T-helper 9 cell (primary cell): ENCODE measurements at regions not wholly inside any gene's neighbourhood (a gene's known extent, or its start where the extent isn't known, plus 50 kb on each side); places are given as distances from the start of the nearest gene placed in this dataset.

Source experiments
- DNase-seq: peaks from one replicate; pipeline ENCODE4 v3.0.0-alpha.2; 2020

- no peak for DNase-seq
These were observed 64.8 kb downstream of the CDCA7 start for GRCh38 chr2:173419506-173419905.

- no peak for DNase-seq
These were observed 70.2 kb downstream of the CDCA7 start for GRCh38 chr2:173424886-173425285.

- DNase-seq = no peak
These were observed 73.4 kb downstream of the CDCA7 start for GRCh38 chr2:173427887-173428668.

GRCh38 chr2:173431191-173431590, 76.5 kb downstream of the CDCA7 start:
- DNase-seq = no peak

GRCh38 chr2:173432049-173432754, 77.5 kb downstream of the CDCA7 start:
- no peak for DNase-seq

GRCh38 chr2:173434762-173435569, 80.3 kb downstream of the CDCA7 start:
- no peak for DNase-seq

GRCh38 chr2:173435574-173435973, 80.9 kb downstream of the CDCA7 start:
- DNase-seq = no peak

GRCh38 chr2:173436088-173436487, 81.4 kb downstream of the CDCA7 start:
- no peak for DNase-seq

GRCh38 chr2:173441222-173441621, 86.5 kb downstream of the CDCA7 start:
- DNase-seq = no peak

- no peak for DNase-seq
These were observed 87.9 kb downstream of the CDCA7 start for GRCh38 chr2:173442542-173442941.

GRCh38 chr2:173446722-173447121, 92.0 kb downstream of the CDCA7 start:
- no peak for DNase-seq

- DNase-seq = peak; percentile 45
These were observed 94.3 kb downstream of the CDCA7 start for GRCh38 chr2:173448938-173449471.

- DNase-seq = no peak
These were observed 96.4 kb downstream of the CDCA7 start for GRCh38 chr2:173451118-173451517.

- DNase-seq = no peak
These were observed 97.3 kb downstream of the CDCA7 start for GRCh38 chr2:173451941-173452340.

GRCh38 chr2:173452416-173452815, 97.7 kb downstream of the CDCA7 start:
- no peak for DNase-seq

GRCh38 chr2:173456960-173457359, 102.3 kb downstream of the CDCA7 start:
- no peak for DNase-seq

- DNase-seq = no peak
These were observed 102.7 kb downstream of the CDCA7 start for GRCh38 chr2:173457366-173457765.

- DNase-seq = no peak
These were observed 104.5 kb downstream of the CDCA7 start for GRCh38 chr2:173458991-173459780.

GRCh38 chr2:173462892-173463840, 108.5 kb downstream of the CDCA7 start:
- no peak for DNase-seq

- no peak for DNase-seq
These were observed 109.2 kb downstream of the CDCA7 start for GRCh38 chr2:173463846-173464245.

- DNase-seq = no peak
These were observed 113.1 kb downstream of the CDCA7 start for GRCh38 chr2:173467751-173468150.
